HCT116 (cell line): ENCODE measurements at regions not wholly inside any gene's neighbourhood (a gene's known extent, or its start where the extent isn't known, plus 50 kb on each side); places are given as distances from the start of the nearest gene placed in this dataset.

Experiments used
- ATAC-seq: fragments of 200-7000 bp; cut with Tn5 transposase; 2 replicates; pipeline ENCODE4 v1.9.1; 2020; ENCODE audit warnings: mild to moderate bottlenecking, moderate library complexity
- BruUV-seq: library from RNA; stranded (reverse); fragments of 400-500 nt; replicated peaks from 2 replicates; lab custom pipeline; 2021; lab: Mats Ljungman, UMichigan
- CTCF ChIA-PET: fragments of 300-600 bp; sonication (Branson Sonifier 250); formaldehyde crosslinking; loops from one replicate; lab custom pipeline; 2021; ENCODE audit warnings: antibody characterized with exemption; lab: Charles Lee
- POLR2A ChIA-PET: fragments of 300-600, 350-600 bp; sonication (Branson Sonifier 250); formaldehyde crosslinking; loops from one replicate; lab custom pipeline; 2021; ENCODE audit warnings: antibody characterized with exemption; lab: Charles Lee
- RAD21 ChIA-PET, 2 experiments: fragments of 300-600 bp; sonication (Branson Sonifier 250); formaldehyde crosslinking; loops; one replicate each; lab custom pipeline; 2023; ENCODE audit warnings: low total read pairs in 2 of 2; ENCODE audit not compliant: uncharacterized antibody in 2 of 2, unreplicated experiment in 2 of 2, low non-redundant PET in 1 of 2; lab: Charles Lee
- DNase-seq: peaks from one replicate; pipeline ENCODE4 v3.0.0-alpha.2; 2010; ENCODE audit warnings: low read depth, low spot score
- H2AFZ ChIP-seq: fragments of 200-600 bp; shearing (Covaris generic), sonication (generic); 2 replicates; pipeline ENCODE4 v1.6.1; 2017; ENCODE audit warnings: low read depth, mixed run types, mixed read lengths, antibody characterized with exemption, low read length; ENCODE audit not compliant: poor library complexity, severe bottlenecking
- H3K27ac ChIP-seq: 2 replicates; pipeline ENCODE4 v1.5.1; 2012; ENCODE audit warnings: low read depth, low read length
- H3K27me3 ChIP-seq: fragments of 200-600 bp; sonication (generic); 2 replicates; pipeline ENCODE4 v1.6.1; 2016; ENCODE audit warnings: mixed run types, low read length, mixed read lengths; ENCODE audit not compliant: insufficient read depth
- H3K36me3 ChIP-seq, 2 experiments: fragments of 200-500 bp in 1 of 2; fragments of 200-600 bp in 1 of 2; sonication (Bioruptor generic) in 1 of 2; sonication (generic) in 1 of 2; 2 replicates each; pipeline versions ENCODE4 v1.5.1 to v1.6.1; 2014 to 2016; ENCODE audit warnings: low read length in 2 of 2, inconsistent platforms in 1 of 2, mixed read lengths in 1 of 2, mixed run types in 1 of 2; ENCODE audit not compliant: insufficient read depth in 2 of 2, control insufficient read depth in 1 of 2
- H3K4me1 ChIP-seq, 2 experiments: fragments of 200-600 bp in 1 of 2; sonication (generic) in 1 of 2; 2 replicates each; pipeline versions ENCODE4 v1.5.1 to v1.6.1; 2012 to 2017; ENCODE audit warnings: low read length in 2 of 2, inconsistent platforms in 1 of 2, mild to moderate bottlenecking in 1 of 2, mixed read lengths in 1 of 2, mixed run types in 1 of 2, moderate library complexity in 1 of 2; ENCODE audit not compliant: insufficient read depth in 2 of 2, control insufficient read depth in 1 of 2
- H3K4me2 ChIP-seq: fragments of 200-600 bp; sonication (generic); 2 replicates; pipeline ENCODE4 v1.6.1; 2017; ENCODE audit warnings: mixed run types, low read length, mixed read lengths
- H3K4me3 ChIP-seq, 2 experiments: fragments of 200-600 bp in 1 of 2; sonication (generic) in 1 of 2; replicated peaks in 1 of 2; 2 replicates each; pipeline ENCODE4 v1.5.1; 2011 to 2016; ENCODE audit warnings: low read length in 2 of 2, control low read depth in 1 of 2, low read depth in 1 of 2, mild to moderate bottlenecking in 1 of 2, mixed read lengths in 1 of 2, mixed run types in 1 of 2
- H3K79me2 ChIP-seq: fragments of 200-600 bp; sonication (generic); 2 replicates; pipeline ENCODE4 v1.6.1; 2017; ENCODE audit warnings: mild to moderate bottlenecking, mixed run types, low read length, moderate library complexity, mixed read lengths; ENCODE audit not compliant: insufficient read depth
- H3K9ac ChIP-seq: fragments of 200-600 bp; sonication (generic); 2 replicates; pipeline ENCODE4 v1.6.1; 2016; ENCODE audit warnings: low read length, mixed read lengths
- H3K9me2 ChIP-seq: fragments of 200-600 bp; sonication (generic), shearing (Covaris generic); 2 replicates; pipeline ENCODE4 v1.6.1; 2017; ENCODE audit warnings: mixed run types, mild to moderate bottlenecking, moderate library complexity; ENCODE audit not compliant: insufficient read depth
- H3K9me3 ChIP-seq, 2 experiments: fragments of 200-500 bp in 1 of 2; fragments of 200-600 bp in 1 of 2; sonication (Bioruptor generic) in 1 of 2; sonication (generic) in 1 of 2; 2 replicates each; pipeline ENCODE4 v1.6.1; 2014 to 2017; ENCODE audit warnings: low read length in 2 of 2, mixed read lengths in 2 of 2, inconsistent platforms in 1 of 2, low read depth in 1 of 2, mild to moderate bottlenecking in 1 of 2, mixed run types in 1 of 2, moderate library complexity in 1 of 2; ENCODE audit not compliant: control insufficient read depth in 1 of 2, insufficient read depth in 1 of 2
- H4K20me1 ChIP-seq: fragments of 200-600 bp; sonication (generic), shearing (Covaris generic); 2 replicates; pipeline ENCODE4 v1.6.1; 2017; ENCODE audit warnings: mixed run types, mild to moderate bottlenecking, moderate library complexity; ENCODE audit not compliant: insufficient read depth
- ATF3 ChIP-seq: IDR thresholded peaks from 2 replicates; pipeline ENCODE4 v1.6.1; 2012
- CTCF ChIP-seq, 3 experiments: fragments of 200-600 bp in 1 of 3; sonication (generic) in 1 of 3; IDR thresholded peaks in 2 of 3; conservative IDR thresholded peaks in 1 of 3; 2 replicates each; pipeline ENCODE4 v1.5.1; 2012 to 2017; ENCODE audit warnings: low read depth in 2 of 3, low read length in 2 of 3, antibody characterized with exemption in 1 of 3, borderline replicate concordance in 1 of 3, control low read depth in 1 of 3, mild to moderate bottlenecking in 1 of 3, mixed read lengths in 1 of 3, mixed run types in 1 of 3, moderate library complexity in 1 of 3; ENCODE audit not compliant: insufficient read depth in 1 of 3
- EGR1 ChIP-seq: IDR thresholded peaks from 2 replicates; pipeline ENCODE4 v1.6.1; 2012; ENCODE audit warnings: low read depth
- ELF1 ChIP-seq: IDR thresholded peaks from 2 replicates; pipeline ENCODE4 v1.6.1; 2012; ENCODE audit warnings: low read depth, borderline replicate concordance
- EZH2phosphoT487 ChIP-seq: fragments of 200-600 bp; IDR thresholded peaks from 2 replicates; pipeline ENCODE4 v1.6.1; 2018; ENCODE audit warnings: antibody characterized with exemption, borderline replicate concordance
- FOSL1 ChIP-seq: IDR thresholded peaks from 2 replicates; pipeline ENCODE4 v1.6.1; 2012; ENCODE audit warnings: low read depth
- MAX ChIP-seq: IDR thresholded peaks from 2 replicates; pipeline ENCODE4 v1.6.1; 2012
- POLR2A ChIP-seq: IDR thresholded peaks from 2 replicates; pipeline ENCODE4 v1.7.0; 2011; ENCODE audit warnings: borderline replicate concordance; ENCODE audit not compliant: insufficient read depth, insufficient read length; ENCODE audit errors: extremely low read depth
- SP1 ChIP-seq: IDR thresholded peaks from 2 replicates; pipeline ENCODE4 v1.6.1; 2012; ENCODE audit warnings: low read depth
- YY1 ChIP-seq: IDR thresholded peaks from 2 replicates; pipeline ENCODE4 v1.6.1; 2011; ENCODE audit warnings: low read length, low read depth, moderate library complexity, mild to moderate bottlenecking; ENCODE audit not compliant: insufficient replicate concordance; ENCODE audit errors: extremely low read depth
- ZBTB33 ChIP-seq: IDR thresholded peaks from 2 replicates; pipeline ENCODE4 v1.6.1; 2011; ENCODE audit warnings: mild to moderate bottlenecking, low read length, moderate library complexity; ENCODE audit not compliant: insufficient replicate concordance; ENCODE audit errors: extremely low read depth
- intact Hi-C: fragments of 100-400 bp; cut with micrococcal nuclease; formaldehyde crosslinking; loops from 2 replicates; pipeline ENCODE4 v1.10.0; 2022

- H3K27ac ChIP-seq, result no peak overlapping the region
- no peaks in the 10 kb centered on the region for H3K36me3 ChIP-seq
- H3K27me3 ChIP-seq, result no peaks in the 10 kb centered on the region
- ATAC-seq, result no peak
- H3K9me3 ChIP-seq, result no peaks in the 10 kb centered on the region
- CTCF ChIA-PET, result no interaction called here
- no peak overlapping the region for H3K4me2 ChIP-seq
- DNase-seq, result no peak
- RAD21 ChIA-PET, result no interaction called here
- no peak for TF ChIP-seq CTCF (IDR thresholded peaks at IDR 0.05 in 2 of 3, conservative IDR thresholded peaks at IDR 0.05 in 1 of 3; ENCODE audit: borderline replicate concordance in 1 of 3, insufficient read depth in 1 of 3, low read depth in 2 of 3, low read length in 2 of 3)
- TF ChIP-seq MAX, result no peak
- H3K9ac ChIP-seq, result no peak overlapping the region
- H4K20me1 ChIP-seq, result no peaks in the 10 kb centered on the region
- H3K79me2 ChIP-seq, result no peaks in the 10 kb centered on the region
- intact Hi-C loops, result no loop called here
- H3K4me3 ChIP-seq, result no peak overlapping the region
- H3K9me2 ChIP-seq, result no peaks in the 10 kb centered on the region
- H3K4me1 ChIP-seq, result no peaks in the 10 kb centered on the region
- POLR2A ChIA-PET, result no interaction called here
- no peak overlapping the region for H2AFZ ChIP-seq
- no TSS peak for BruUV-seq
Measured at GRCh38 chr13:24618011-24618955, 61.9 kb upstream of the ATP12A start.

GRCh38 chr13:24619282-24619681 is 60.9 kb upstream of the ATP12A start:
- no peaks in the 10 kb centered on the region for H3K4me1 ChIP-seq
- intact Hi-C loops, result no loop called here
- ChIA-PET POLR2A (no interaction called here), RAD21 (no interaction called here), CTCF (no interaction called here)
- H3K4me2 ChIP-seq, result no peak overlapping the region
- no peaks in the 10 kb centered on the region for H3K36me3 ChIP-seq
- BruUV-seq, result no TSS peak
- no peak overlapping the region for H3K27ac ChIP-seq
- no peaks in the 10 kb centered on the region for H4K20me1 ChIP-seq
- H3K9ac ChIP-seq, result no peak overlapping the region
- ATAC-seq (no peak), DNase-seq (no peak)
- no peaks in the 10 kb centered on the region for H3K9me2 ChIP-seq
- H2AFZ ChIP-seq, result no peak overlapping the region
- H3K27me3 ChIP-seq, result no peaks in the 10 kb centered on the region
- no peaks in the 10 kb centered on the region for H3K79me2 ChIP-seq
- H3K4me3 ChIP-seq, result no peak overlapping the region
- no peaks in the 10 kb centered on the region for H3K9me3 ChIP-seq
- TF ChIP-seq ELF1, result no peak
- no peak for TF ChIP-seq YY1
- TF ChIP-seq EGR1, result no peak
- TF ChIP-seq CTCF (IDR thresholded peaks at IDR 0.05 in 2 of 3, conservative IDR thresholded peaks at IDR 0.05 in 1 of 3; ENCODE audit: borderline replicate concordance in 1 of 3, insufficient read depth in 1 of 3, low read depth in 2 of 3, low read length in 2 of 3), result no peak
- no peak for TF ChIP-seq SP1
- no peak for TF ChIP-seq EZH2phosphoT487
- TF ChIP-seq ZBTB33, result no peak
- TF ChIP-seq POLR2A, result no peak
- no peak for TF ChIP-seq ATF3
- no peak for TF ChIP-seq FOSL1
